ENCODE measurements at regions not wholly inside any gene's neighbourhood (a gene's known extent, or its start where the extent isn't known, plus 50 kb on each side); places are given as distances from the start of the nearest gene placed in this dataset.

- DNase-seq (ENCODE audit: low read depth) = peak; percentile 23
Observed at GRCh38 chr10:94043431-94043990, 49.8 kb downstream of the PLCE1 start.

GRCh38 chr10:94046098-94046497 is 52.4 kb downstream of the PLCE1 start:
- DNase-seq (ENCODE audit: low read depth) = no peak

- no peak for DNase-seq (ENCODE audit: low read depth)
Observed at GRCh38 chr10:94047293-94047692, 53.6 kb downstream of the PLCE1 start.

- DNase-seq (ENCODE audit: low read depth) = no peak
Observed at GRCh38 chr10:94049911-94050310, 56.2 kb downstream of the PLCE1 start.

- DNase-seq (ENCODE audit: low read depth) = no peak
Observed at GRCh38 chr10:94052281-94052680, 58.5 kb downstream of the PLCE1 start.

GRCh38 chr10:94052866-94053791 is 59.4 kb downstream of the PLCE1 start:
- no peak for DNase-seq (ENCODE audit: low read depth)

- no peak for DNase-seq (ENCODE audit: low read depth)
Observed at GRCh38 chr10:94059178-94059883, 65.6 kb downstream of the PLCE1 start.

- DNase-seq (ENCODE audit: low read depth) = no peak
Observed at GRCh38 chr10:94061026-94061425, 67.3 kb downstream of the PLCE1 start.

GRCh38 chr10:94062611-94063010 is 68.9 kb downstream of the PLCE1 start:
- no peak for DNase-seq (ENCODE audit: low read depth)

GRCh38 chr10:94065362-94065761 is 71.6 kb downstream of the PLCE1 start:
- no peak for DNase-seq (ENCODE audit: low read depth)

GRCh38 chr10:94065787-94066186 is 72.1 kb downstream of the PLCE1 start:
- no peak for DNase-seq (ENCODE audit: low read depth)

- DNase-seq (ENCODE audit: low read depth) = no peak
Observed at GRCh38 chr10:94066411-94066810, 72.7 kb downstream of the PLCE1 start.

- no peak for DNase-seq (ENCODE audit: low read depth)
Observed at GRCh38 chr10:94069884-94070283, 76.2 kb downstream of the PLCE1 start.

GRCh38 chr10:94074462-94074861 is 80.7 kb downstream of the PLCE1 start:
- DNase-seq (ENCODE audit: low read depth) = no peak

GRCh38 chr10:94075506-94075905 is 81.8 kb downstream of the PLCE1 start:
- no peak for DNase-seq (ENCODE audit: low read depth)

- no peak for DNase-seq (ENCODE audit: low read depth)
Observed at GRCh38 chr10:94076325-94076841, 82.7 kb downstream of the PLCE1 start.

GRCh38 chr10:94077042-94077441 is 83.3 kb downstream of the PLCE1 start:
- no peak for DNase-seq (ENCODE audit: low read depth)

GRCh38 chr10:94080108-94080507 is 86.4 kb downstream of the PLCE1 start:
- no peak for DNase-seq (ENCODE audit: low read depth)

- no peak for DNase-seq (ENCODE audit: low read depth)
Observed at GRCh38 chr10:94083662-94084265, 90.0 kb downstream of the PLCE1 start.

GRCh38 chr10:94084344-94084743 is 90.6 kb downstream of the PLCE1 start:
- DNase-seq (ENCODE audit: low read depth) = no peak

- no peak for DNase-seq (ENCODE audit: low read depth)
Observed at GRCh38 chr10:94085288-94085687, 91.6 kb downstream of the PLCE1 start.

GRCh38 chr10:94085766-94086437 is 92.2 kb downstream of the PLCE1 start:
- no peak for DNase-seq (ENCODE audit: low read depth)

All from HS-27A (cell line).